GM12878 (cell line): ENCODE measurements at regions not wholly inside any gene's neighbourhood (a gene's known extent, or its start where the extent isn't known, plus 50 kb on each side); places are given as distances from the start of the nearest gene placed in this dataset.

ENCODE experiments used
- ATAC-seq: fragments of 200-7000 bp; cut with Tn5 transposase; 3 replicates; pipeline ENCODE4 v1.9.1; 2020; ENCODE audit warnings: mild to moderate bottlenecking, moderate library complexity
- BruUV-seq: library from RNA; stranded (reverse); fragments of 400-500 nt; replicated peaks from 2 replicates; lab custom pipeline; 2021; lab: Mats Ljungman, UMichigan
- CTCF ChIA-PET: fragments of 300-600 bp; sonication (Branson Sonifier 250); formaldehyde crosslinking; extraction: SDS; loops from one replicate; lab custom pipeline; 2021; ENCODE audit warnings: inconsistent platforms; lab: Yijun Ruan, JAX
- POLR2A ChIA-PET: fragments of 350-600 bp; formaldehyde crosslinking; extraction: SDS; loops from one replicate; lab custom pipeline; 2021; ENCODE audit warnings: inconsistent platforms; lab: Charles Lee
- RAD21 ChIA-PET: fragments of 300-600 bp; sonication (Branson Sonifier 250); formaldehyde crosslinking; loops from one replicate; lab custom pipeline; 2023; ENCODE audit warnings: antibody characterized with exemption; ENCODE audit not compliant: unreplicated experiment; lab: Charles Lee
- SMC1A ChIA-PET: fragments of 300-600 bp; sonication (Branson Sonifier 250); formaldehyde crosslinking; loops from one replicate; lab custom pipeline; 2023; ENCODE audit not compliant: unreplicated experiment, uncharacterized antibody; lab: Charles Lee
- DNase-seq: peaks from one replicate; pipeline ENCODE4 v3.0.0-alpha.2; 2011; ENCODE audit warnings: low read depth, low spot score
- FAIRE-seq: peaks from 3 replicates; lab custom pipeline; 2011; peaks lifted over from hg19 to GRCh38; lab: Jason Lieb, UNC
- H2AFZ ChIP-seq: 2 replicates; pipeline ENCODE4 v1.6.0; 2011; ENCODE audit warnings: low read depth, low read length, control low read depth; ENCODE audit not compliant: control insufficient read depth
- H3K27ac ChIP-seq: 2 replicates; pipeline ENCODE4 v1.5.1; 2011; ENCODE audit warnings: control low read depth; ENCODE audit not compliant: control insufficient read depth, insufficient read depth
- H3K27me3 ChIP-seq, 2 experiments: replicated peaks in 1 of 2; 2 replicates each; pipeline versions ENCODE4 v1.6.0 to v1.6.1; 2011; ENCODE audit warnings: low read length in 1 of 2; ENCODE audit not compliant: control insufficient read depth in 2 of 2, insufficient read depth in 2 of 2
- H3K36me3 ChIP-seq, 2 experiments: 2 replicates each; pipeline ENCODE4 v1.5.1; 2011; ENCODE audit warnings: low read length in 1 of 2; ENCODE audit not compliant: control insufficient read depth in 2 of 2, insufficient read depth in 2 of 2
- H3K4me1 ChIP-seq: 2 replicates; pipeline ENCODE4 v1.6.1; 2011; ENCODE audit warnings: mild to moderate bottlenecking, low read length, moderate library complexity, mixed read lengths; ENCODE audit not compliant: control insufficient read depth, insufficient read depth
- H3K4me2 ChIP-seq: 2 replicates; pipeline ENCODE4 v1.6.0; 2011; ENCODE audit warnings: control low read depth; ENCODE audit not compliant: control insufficient read depth, insufficient read depth
- H3K4me3 ChIP-seq: fragments of 200-600 bp; sonication (generic); 2 replicates; pipeline ENCODE4 v1.5.1; 2016
- H3K79me2 ChIP-seq: 2 replicates; pipeline ENCODE4 v1.6.0; 2011; ENCODE audit warnings: low read length; ENCODE audit not compliant: control insufficient read depth, insufficient read depth
- H3K9ac ChIP-seq: 2 replicates; pipeline ENCODE4 v1.8.0; 2011; ENCODE audit warnings: low read length, control low read depth, mixed read lengths; ENCODE audit not compliant: control insufficient read depth, insufficient read depth
- H3K9me3 ChIP-seq: replicated peaks from 3 replicates; pipeline ENCODE4 v1.5.1; 2011; ENCODE audit warnings: mild to moderate bottlenecking, low read length; ENCODE audit not compliant: control insufficient read depth, insufficient read depth
- H4K20me1 ChIP-seq: 2 replicates; pipeline ENCODE4 v1.6.0; 2011; ENCODE audit not compliant: control insufficient read depth, insufficient read depth
- CHD2 ChIP-seq: IDR thresholded peaks from 2 replicates; pipeline ENCODE4 v1.6.1; 2011; ENCODE audit warnings: low read depth, low read length, improper control_type of control experiment, borderline replicate concordance
- ETV6 ChIP-seq, 2 experiments: fragments of 450-650 bp in 1 of 2; IDR thresholded peaks in 1 of 2; conservative IDR thresholded peaks in 1 of 2; 2 replicates each; pipeline ENCODE4 v1.6.1; 2014; ENCODE audit warnings: antibody characterized with exemption in 1 of 2, borderline replicate concordance in 1 of 2, low read depth in 1 of 2, mild to moderate bottlenecking in 1 of 2, moderate library complexity in 1 of 2
- FOS ChIP-seq: IDR thresholded peaks from 3 replicates; pipeline ENCODE4 v1.6.1; 2011; ENCODE audit warnings: borderline replicate concordance; ENCODE audit not compliant: insufficient read length; ENCODE audit errors: extremely low read depth
- HCFC1 ChIP-seq: fragments of 150-350 bp; IDR thresholded peaks from 2 replicates; pipeline ENCODE4 v1.6.1; 2014; ENCODE audit warnings: low read length
- JUND ChIP-seq: IDR thresholded peaks from 2 replicates; pipeline ENCODE4 v1.6.1; 2012; ENCODE audit warnings: low read depth, mild to moderate bottlenecking, low read length, improper control_type of control experiment, moderate library complexity
- NFYA ChIP-seq: IDR thresholded peaks from 2 replicates; pipeline ENCODE4 v1.6.1; 2011; ENCODE audit warnings: low read depth, mild to moderate bottlenecking, low read length, improper control_type of control experiment, borderline replicate concordance
- NFYB ChIP-seq: IDR thresholded peaks from 2 replicates; pipeline ENCODE4 v1.6.1; 2011; ENCODE audit warnings: low read depth, mild to moderate bottlenecking, low read length, improper control_type of control experiment, moderate library complexity; ENCODE audit not compliant: insufficient read depth
- RUNX3 ChIP-seq: IDR thresholded peaks from 2 replicates; pipeline ENCODE4 v1.6.1; 2012; ENCODE audit warnings: low read length, inconsistent platforms
- SMARCA5 ChIP-seq: fragments of 450-650 bp; IDR thresholded peaks from 2 replicates; pipeline ENCODE4 v1.6.1; 2017; ENCODE audit warnings: mild to moderate bottlenecking
- STAT1 ChIP-seq: fragments of 450-650 bp; conservative IDR thresholded peaks from 2 replicates; pipeline ENCODE4 v1.6.1; 2014; ENCODE audit warnings: antibody characterized with exemption, mild to moderate bottlenecking
- WGBS: methylation state at CpG from one replicate; pipeline ENCODE4 v1.1.6; 2016; ENCODE audit warnings: low lambda C conversion rate; ENCODE audit not compliant: insufficient replicate concordance, insufficient coverage; ENCODE audit errors: missing lambda C conversion rate; 5-methylcytosine and 5-hydroxymethylcytosine counted together
- in situ Hi-C: fragments of 300-500 bp; cut with MboI; formaldehyde crosslinking; loops from 9 replicates; pipeline ENCODE4 v1.14.3; 2018; ENCODE audit warnings: mixed read lengths
- intact Hi-C: fragments of 100-400 bp; cut with micrococcal nuclease; formaldehyde crosslinking; loops from one replicate; pipeline ENCODE4 v1.14.2; 2022; ENCODE audit not compliant: unreplicated experiment
- TF ChIP-seq, protein P1 (sequence below): IDR thresholded peaks from 2 replicates; pipeline ENCODE4 v1.6.1; 2012; ENCODE audit warnings: low read depth, low read length, improper control_type of control experiment

DNA sequence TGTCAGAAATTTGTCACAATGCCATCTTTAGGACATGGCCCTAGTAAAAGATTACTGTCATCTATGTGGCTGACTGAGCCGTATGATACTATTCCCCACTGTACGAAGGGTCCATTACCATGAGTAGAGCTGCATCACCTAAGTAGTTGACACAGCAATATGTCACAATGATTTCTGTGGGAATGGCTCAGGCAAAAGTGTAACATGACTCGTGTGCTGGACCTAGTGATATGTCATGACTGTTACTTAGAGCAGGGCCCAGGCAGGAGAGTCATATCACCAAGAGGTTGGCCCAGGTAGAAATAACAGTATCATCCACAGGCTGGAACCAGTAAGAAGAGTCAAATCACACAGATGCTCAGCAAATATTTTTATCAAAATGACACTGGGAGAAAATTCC, 1051.8 kb upstream of the AMELY start:
- in situ Hi-C loops: no loop called here
- WGBS: no CpG with 5 or more reads among the region's 3 CpGs
- ChIA-PET POLR2A (no interaction called here), RAD21 (no interaction called here), CTCF (no interaction called here), SMC1A (no interaction called here)
- Histone ChIP-seq H4K20me1 (no peaks in the 10 kb centered on the region), H3K9me3 (no peaks in the 10 kb centered on the region), H3K4me1 (no peaks in the 10 kb centered on the region), H3K36me3 (no peaks in the 10 kb centered on the region), H3K4me3 (no peak overlapping the region), H3K27me3 (no peaks in the 10 kb centered on the region), H2AFZ (no peak overlapping the region), H3K27ac (no peak overlapping the region), H3K79me2 (no peaks in the 10 kb centered on the region), H3K9ac (no peak overlapping the region), H3K4me2 (no peak overlapping the region)
- intact Hi-C loops: no loop called here
- DNase-seq (no peak), FAIRE-seq (no peak), ATAC-seq (no peak)
- BruUV-seq: no TSS peak
- no peak for TF ChIP-seq FOS
- TF ChIP-seq ETV6 (conservative IDR thresholded peaks at IDR 0.05 in 1 of 2, IDR thresholded peaks at IDR 0.05 in 1 of 2; ENCODE audit: borderline replicate concordance in 1 of 2, low read depth in 1 of 2): no peak
- TF ChIP-seq, protein P1, sequence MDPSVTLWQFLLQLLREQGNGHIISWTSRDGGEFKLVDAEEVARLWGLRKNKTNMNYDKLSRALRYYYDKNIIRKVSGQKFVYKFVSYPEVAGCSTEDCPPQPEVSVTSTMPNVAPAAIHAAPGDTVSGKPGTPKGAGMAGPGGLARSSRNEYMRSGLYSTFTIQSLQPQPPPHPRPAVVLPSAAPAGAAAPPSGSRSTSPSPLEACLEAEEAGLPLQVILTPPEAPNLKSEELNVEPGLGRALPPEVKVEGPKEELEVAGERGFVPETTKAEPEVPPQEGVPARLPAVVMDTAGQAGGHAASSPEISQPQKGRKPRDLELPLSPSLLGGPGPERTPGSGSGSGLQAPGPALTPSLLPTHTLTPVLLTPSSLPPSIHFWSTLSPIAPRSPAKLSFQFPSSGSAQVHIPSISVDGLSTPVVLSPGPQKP: no peak
- no peak for TF ChIP-seq RUNX3
- no peak for TF ChIP-seq NFYA
- no peak for TF ChIP-seq JUND
- no peak for TF ChIP-seq STAT1
- TF ChIP-seq HCFC1: no peak
- TF ChIP-seq NFYB: no peak
- no peak for TF ChIP-seq SMARCA5
- no peak for TF ChIP-seq CHD2
